ENCODE measurements at regions not wholly inside any gene's neighbourhood (a gene's known extent, or its start where the extent isn't known, plus 50 kb on each side); places are given as distances from the start of the nearest gene placed in this dataset.

DNA sequence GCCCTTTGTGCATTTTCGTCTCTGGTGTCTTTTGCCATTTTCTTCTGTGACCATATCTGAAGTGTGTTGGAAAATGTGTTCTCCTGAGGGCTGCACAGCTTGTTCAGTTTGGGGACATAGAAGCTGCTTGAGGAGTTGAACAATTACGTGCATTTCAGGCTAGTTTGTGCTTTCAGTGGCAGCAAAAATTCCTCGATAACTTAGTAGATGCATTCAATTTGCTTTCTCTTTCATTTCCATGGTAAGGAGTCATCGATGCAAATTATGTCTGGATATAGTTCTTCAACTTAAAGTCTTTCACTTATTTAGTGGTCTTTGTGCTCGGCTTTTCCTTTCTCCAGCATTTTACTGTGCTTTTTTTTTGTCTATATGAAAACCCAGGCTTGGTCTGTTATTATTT is 441.5 kb downstream of the PLA2G4A start:
- H3K4me3 ChIP-seq (ENCODE audit: low read length), result no peak overlapping the region

GRCh38 chr1:187275346-187275745 is 446.6 kb downstream of the PLA2G4A start:
- no peak overlapping the region for H3K4me3 Mint-ChIP-seq
- H3K9me3 Mint-ChIP-seq, result peaks cover 0 to 13% (median 6%) of the 10 kb centered on the region in 5 donors
- H3K4me3 ChIP-seq (ENCODE audit: low read length), result no peak overlapping the region
- DNase-seq, result no peak
- no peaks in the 10 kb centered on the region for H3K9me3 ChIP-seq (ENCODE audit: low read length)
- CTCF ChIA-PET, result no interaction called here
- H3K27ac ChIP-seq (ENCODE audit: low read depth, low read length), result no peak overlapping the region
- no peak overlapping the region for H3K27ac Mint-ChIP-seq
- H3K36me3 ChIP-seq (ENCODE audit: insufficient read depth, low read length), result no peaks in the 10 kb centered on the region
- H3K4me1 Mint-ChIP-seq, result no peaks in the 10 kb centered on the region
- H3K27me3 Mint-ChIP-seq, result no peaks in the 10 kb centered on the region
- no peaks in the 10 kb centered on the region for H3K4me1 ChIP-seq (ENCODE audit: insufficient read depth, low read length)
- H3K36me3 Mint-ChIP-seq, result no peaks in the 10 kb centered on the region
- POLR2A ChIA-PET, result no interaction called here
- H3K27me3 ChIP-seq (ENCODE audit: insufficient read depth, low read length, poor library complexity, severe bottlenecking), result no peaks in the 10 kb centered on the region

More for the DNA sequence above, 441.5 kb downstream of the PLA2G4A start:
- CTCF ChIA-PET, result no interaction called here
- Histone ChIP-seq H3K27me3 (ENCODE audit: insufficient read depth, low read length, poor library complexity, severe bottlenecking) (no peaks in the 10 kb centered on the region), H3K27ac (ENCODE audit: low read depth, low read length) (no peak overlapping the region), H3K9me3 (ENCODE audit: low read length) (no peaks in the 10 kb centered on the region), H3K36me3 (ENCODE audit: insufficient read depth, low read length) (no peaks in the 10 kb centered on the region), H3K4me1 (ENCODE audit: insufficient read depth, low read length) (no peaks in the 10 kb centered on the region)
- H3K27ac Mint-ChIP-seq, result no peak overlapping the region
- H3K27me3 Mint-ChIP-seq, result no peaks in the 10 kb centered on the region
- no peak overlapping the region for H3K4me3 Mint-ChIP-seq
- POLR2A ChIA-PET, result no interaction called here
- no peaks in the 10 kb centered on the region for H3K36me3 Mint-ChIP-seq
- DNase-seq, result no peak
- peaks cover 0 to 14% (median 7%) of the 10 kb centered on the region in 5 donors for H3K9me3 Mint-ChIP-seq
- H3K4me1 Mint-ChIP-seq, result no peaks in the 10 kb centered on the region

DNA sequence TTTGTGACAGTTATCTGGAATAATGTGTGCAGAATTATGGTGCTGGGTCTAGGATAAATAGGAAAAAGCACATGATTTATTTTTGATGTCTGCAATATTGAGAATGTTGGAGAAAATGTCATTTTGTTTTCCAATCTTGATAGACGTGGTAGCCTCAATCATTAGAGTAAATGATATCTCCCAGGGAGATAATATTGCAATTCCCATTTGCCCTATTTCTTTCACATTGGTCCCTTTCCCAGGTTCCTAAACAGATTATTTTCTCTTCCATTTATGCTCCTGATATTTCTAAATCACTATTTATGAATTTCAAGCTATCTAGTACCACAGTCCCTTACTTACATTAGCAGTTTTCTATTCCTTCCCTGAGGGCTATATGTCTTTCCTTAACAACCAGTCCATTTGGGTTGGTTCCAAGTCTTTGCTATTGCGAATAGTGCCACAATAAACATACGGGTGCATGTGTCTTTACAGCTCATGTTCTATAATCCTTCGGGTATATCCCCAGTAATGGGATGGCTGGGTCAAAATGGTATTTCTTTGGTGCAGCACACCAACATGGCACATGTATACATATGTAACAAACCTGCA is 447.3 kb downstream of the PLA2G4A start:
- no peak for DNase-seq
- Mint-ChIP-seq H3K36me3 (no peaks in the 10 kb centered on the region), H3K27me3 (no peaks in the 10 kb centered on the region), H3K4me1 (no peaks in the 10 kb centered on the region), H3K9me3 (peaks cover 0 to 13% (median 6%) of the 10 kb centered on the region in 5 donors), H3K4me3 (no peak overlapping the region), H3K27ac (no peak overlapping the region)
- Histone ChIP-seq H3K4me1 (ENCODE audit: insufficient read depth, low read length) (no peaks in the 10 kb centered on the region), H3K36me3 (ENCODE audit: insufficient read depth, low read length) (no peaks in the 10 kb centered on the region), H3K27ac (ENCODE audit: low read depth, low read length) (no peak overlapping the region), H3K27me3 (ENCODE audit: insufficient read depth, low read length, poor library complexity, severe bottlenecking) (no peaks in the 10 kb centered on the region), H3K4me3 (ENCODE audit: low read length) (no peak overlapping the region), H3K9me3 (ENCODE audit: low read length) (no peaks in the 10 kb centered on the region)
- POLR2A ChIA-PET, result no interaction called here
- CTCF ChIA-PET, result interaction anchor here (0.5 kb wide), 1 partner anchor 159 kb away, joined by 3 read pairs; no protein-coding TSS in a partner anchor

DNA sequence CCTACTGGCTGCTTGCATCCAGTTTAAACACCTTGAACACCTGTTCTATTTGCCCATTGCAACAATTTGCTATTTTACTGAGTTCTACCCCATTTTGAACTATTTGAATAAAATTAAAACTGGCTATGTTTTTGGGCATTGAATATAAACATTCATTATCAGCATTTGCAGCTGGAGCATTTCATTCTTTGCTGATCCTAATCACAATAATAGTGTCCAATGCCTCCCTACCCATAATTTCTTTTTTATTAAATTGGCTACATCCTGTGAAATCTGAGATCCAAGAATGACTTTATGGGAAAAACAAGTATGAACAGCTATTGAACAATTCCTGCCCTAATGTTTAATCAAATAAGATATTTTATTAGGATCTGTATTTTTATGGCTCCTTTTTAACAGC is 447.9 kb downstream of the PLA2G4A start:
- no peaks in the 10 kb centered on the region for H3K4me1 Mint-ChIP-seq
- Histone ChIP-seq H3K4me3 (ENCODE audit: low read length) (no peak overlapping the region), H3K4me1 (ENCODE audit: insufficient read depth, low read length) (no peaks in the 10 kb centered on the region), H3K27me3 (ENCODE audit: insufficient read depth, low read length, poor library complexity, severe bottlenecking) (no peaks in the 10 kb centered on the region), H3K27ac (ENCODE audit: low read depth, low read length) (no peak overlapping the region), H3K9me3 (ENCODE audit: low read length) (no peaks in the 10 kb centered on the region), H3K36me3 (ENCODE audit: insufficient read depth, low read length) (no peaks in the 10 kb centered on the region)
- H3K9me3 Mint-ChIP-seq, result peaks cover 0 to 9% (median 6%) of the 10 kb centered on the region in 5 donors
- ChIA-PET POLR2A (no interaction called here), CTCF (interaction anchor here (0.5 kb wide), 1 partner anchor 159 kb away, joined by 3 read pairs; no protein-coding TSS in a partner anchor)
- no peak overlapping the region for H3K27ac Mint-ChIP-seq
- H3K36me3 Mint-ChIP-seq, result no peaks in the 10 kb centered on the region
- no peak for DNase-seq
- no peaks in the 10 kb centered on the region for H3K27me3 Mint-ChIP-seq
- no peak overlapping the region for H3K4me3 Mint-ChIP-seq

DNA sequence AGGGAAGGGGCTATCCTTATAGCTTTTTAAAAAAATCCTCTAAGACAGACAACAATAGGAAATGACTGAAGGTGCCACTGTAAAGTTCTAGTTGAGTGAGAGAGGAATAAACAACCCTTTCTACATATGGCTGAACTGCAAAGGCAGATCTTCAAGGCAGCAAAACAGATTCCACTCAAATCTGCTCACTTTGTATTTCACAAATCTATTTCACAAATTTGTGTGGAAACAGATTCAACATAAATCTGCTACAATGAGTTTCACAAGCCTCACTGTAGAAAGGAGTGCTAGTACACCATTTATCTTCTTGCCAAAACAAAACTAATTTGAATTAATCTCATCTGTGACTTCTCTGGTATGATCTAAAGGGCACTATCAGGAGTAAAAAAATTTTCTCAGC is 451.3 kb downstream of the PLA2G4A start:
- no peak for DNase-seq
- Histone ChIP-seq H3K27ac (ENCODE audit: low read depth, low read length) (no peak overlapping the region), H3K4me1 (ENCODE audit: insufficient read depth, low read length) (no peaks in the 10 kb centered on the region), H3K36me3 (ENCODE audit: insufficient read depth, low read length) (no peaks in the 10 kb centered on the region), H3K4me3 (ENCODE audit: low read length) (no peak overlapping the region), H3K27me3 (ENCODE audit: insufficient read depth, low read length, poor library complexity, severe bottlenecking) (no peaks in the 10 kb centered on the region), H3K9me3 (ENCODE audit: low read length) (no peaks in the 10 kb centered on the region)
- Mint-ChIP-seq H3K36me3 (no peaks in the 10 kb centered on the region), H3K4me3 (no peak overlapping the region), H3K4me1 (no peaks in the 10 kb centered on the region), H3K27ac (no peak overlapping the region), H3K9me3 (peaks cover 0 to 10% (median 5%) of the 10 kb centered on the region in 5 donors), H3K27me3 (no peaks in the 10 kb centered on the region)
- ChIA-PET CTCF (no interaction called here), POLR2A (no interaction called here)

DNA sequence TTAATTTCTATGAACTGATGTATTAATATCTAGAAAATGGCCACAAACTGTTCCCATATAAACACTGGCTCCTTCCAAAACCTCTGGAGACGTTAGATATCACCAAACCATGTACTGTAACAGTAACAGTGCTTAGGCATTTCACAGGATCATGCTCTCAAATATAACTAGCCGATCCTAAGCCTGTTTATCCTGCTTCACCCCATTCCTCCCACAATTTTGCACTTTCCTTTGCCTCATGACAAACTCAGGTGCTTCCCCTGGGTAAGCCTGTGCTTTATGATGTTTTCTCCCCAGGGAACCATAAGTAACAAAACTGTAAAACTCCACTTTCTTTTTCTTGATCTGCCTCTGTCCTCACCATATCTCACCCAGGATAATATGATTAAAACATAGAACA is 452.3 kb downstream of the PLA2G4A start:
- no peaks in the 10 kb centered on the region for H3K4me1 ChIP-seq (ENCODE audit: insufficient read depth, low read length)
- H3K4me3 ChIP-seq (ENCODE audit: low read length), result no peak overlapping the region
- H3K27me3 Mint-ChIP-seq, result no peaks in the 10 kb centered on the region
- H3K36me3 Mint-ChIP-seq, result no peaks in the 10 kb centered on the region
- no peak overlapping the region for H3K4me3 Mint-ChIP-seq
- ChIA-PET CTCF (no interaction called here), POLR2A (no interaction called here)
- H3K36me3 ChIP-seq (ENCODE audit: insufficient read depth, low read length), result no peaks in the 10 kb centered on the region
- no peak for DNase-seq
- no peaks in the 10 kb centered on the region for H3K9me3 ChIP-seq (ENCODE audit: low read length)
- H3K4me1 Mint-ChIP-seq, result no peaks in the 10 kb centered on the region
- no peaks in the 10 kb centered on the region for H3K27me3 ChIP-seq (ENCODE audit: insufficient read depth, low read length, poor library complexity, severe bottlenecking)
- H3K27ac ChIP-seq (ENCODE audit: low read depth, low read length), result no peak overlapping the region
- peaks cover 0 to 11% (median 5%) of the 10 kb centered on the region in 5 donors for H3K9me3 Mint-ChIP-seq
- H3K27ac Mint-ChIP-seq, result peak overlapping the region in 1 of 8 donors; percentile 75

GRCh38 chr1:187283984-187284383 is 455.2 kb downstream of the PLA2G4A start:
- Histone ChIP-seq H3K36me3 (ENCODE audit: insufficient read depth, low read length) (no peaks in the 10 kb centered on the region), H3K27ac (ENCODE audit: low read depth, low read length) (no peak overlapping the region), H3K4me3 (ENCODE audit: low read length) (no peak overlapping the region), H3K9me3 (ENCODE audit: low read length) (no peaks in the 10 kb centered on the region), H3K4me1 (ENCODE audit: insufficient read depth, low read length) (no peaks in the 10 kb centered on the region), H3K27me3 (ENCODE audit: insufficient read depth, low read length, poor library complexity, severe bottlenecking) (no peaks in the 10 kb centered on the region)
- CTCF ChIA-PET, result no interaction called here
- POLR2A ChIA-PET, result no interaction called here
- H3K27ac Mint-ChIP-seq, result no peak overlapping the region
- H3K9me3 Mint-ChIP-seq, result peaks cover 5 to 13% (median 12%) of the 10 kb centered on the region in 5 donors
- no peak for DNase-seq
- H3K36me3 Mint-ChIP-seq, result no peaks in the 10 kb centered on the region
- H3K4me3 Mint-ChIP-seq, result no peak overlapping the region
- H3K4me1 Mint-ChIP-seq, result no peaks in the 10 kb centered on the region
- H3K27me3 Mint-ChIP-seq, result no peaks in the 10 kb centered on the region

DNA sequence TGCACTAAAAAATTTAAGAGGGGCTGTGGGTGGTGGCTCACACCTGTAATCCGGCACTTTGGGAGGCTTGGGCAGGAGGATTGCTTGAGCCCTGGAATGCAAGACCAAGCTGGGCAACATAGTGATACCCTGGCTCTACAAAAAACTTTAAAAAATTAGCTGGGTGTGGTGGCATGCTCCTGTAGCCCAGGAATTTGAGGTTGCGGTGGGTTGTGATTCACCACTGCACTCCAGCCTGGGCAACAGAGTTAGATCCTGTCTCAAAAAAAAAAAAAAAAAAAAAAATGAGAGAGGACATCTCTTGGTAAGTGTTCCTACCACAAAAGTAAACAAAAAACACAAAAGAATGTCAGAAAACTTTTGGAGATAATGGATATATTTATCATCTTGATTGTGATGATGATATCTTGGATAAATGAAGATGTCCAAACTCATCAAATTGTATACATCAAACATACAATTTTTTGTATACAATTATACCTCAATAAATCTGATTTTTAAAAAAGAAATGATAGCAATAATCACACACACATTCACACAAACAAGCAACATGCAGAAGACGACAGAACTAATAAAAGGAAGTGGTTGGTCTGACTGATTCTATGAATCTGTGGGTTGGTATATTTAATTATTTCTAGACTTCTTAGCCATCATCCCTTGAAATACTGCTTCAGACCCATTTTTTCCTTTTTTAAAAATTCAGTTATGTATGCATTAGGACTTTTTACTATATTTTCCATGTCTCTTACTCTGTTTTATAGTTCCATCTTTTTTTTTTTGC is 465.9 kb downstream of the PLA2G4A start:
- Mint-ChIP-seq H3K4me1 (no peaks in the 10 kb centered on the region), H3K27me3 (no peaks in the 10 kb centered on the region), H3K4me3 (no peak overlapping the region), H3K27ac (no peak overlapping the region), H3K9me3 (peaks cover 4 to 28% (median 8%) of the 10 kb centered on the region in 5 donors), H3K36me3 (no peaks in the 10 kb centered on the region)
- H3K27ac ChIP-seq (ENCODE audit: low read depth, low read length), result no peak overlapping the region
- DNase-seq, result no peak
- CTCF ChIA-PET, result no interaction called here
- H3K4me1 ChIP-seq (ENCODE audit: insufficient read depth, low read length), result no peaks in the 10 kb centered on the region
- H3K27me3 ChIP-seq (ENCODE audit: insufficient read depth, low read length, poor library complexity, severe bottlenecking), result no peaks in the 10 kb centered on the region
- no peak overlapping the region for H3K4me3 ChIP-seq (ENCODE audit: low read length)
- H3K36me3 ChIP-seq (ENCODE audit: insufficient read depth, low read length), result no peaks in the 10 kb centered on the region
- H3K9me3 ChIP-seq (ENCODE audit: low read length), result no peaks in the 10 kb centered on the region
- POLR2A ChIA-PET, result no interaction called here
